Vagina (tissue), 2 donors: ENCODE measurements at regions not wholly inside any gene's neighbourhood (a gene's known extent, or its start where the extent isn't known, plus 50 kb on each side); places are given as distances from the start of the nearest gene placed in this dataset.

Source experiments
- CTCF ChIP-seq, 3 experiments: fragments of 450-650 bp in 2 of 3; fragments of 200-600 bp in 1 of 3; sonication (generic) in 1 of 3; IDR thresholded peaks; one replicate each; pipeline ENCODE4 v1.5.1; 2017 to 2019; ENCODE audit warnings: antibody characterized with exemption in 3 of 3, mild to moderate bottlenecking in 2 of 3, moderate library complexity in 2 of 3
- POLR2A ChIP-seq, 2 donors: fragments of 450-650 bp; IDR thresholded peaks; one replicate each; pipeline ENCODE4 v1.6.1; 2017; ENCODE audit warnings: antibody characterized with exemption in 2 of 2, mild to moderate bottlenecking in 2 of 2, moderate library complexity in 2 of 2

GRCh38 chr1:83065952-83066727, 932.8 kb downstream of the TTLL7 start:
- TF ChIP-seq CTCF (IDR thresholded peaks at IDR 0.05) (no peak), POLR2A (IDR thresholded peaks at IDR 0.05) (no peak)
